ENCODE measurements at regions not wholly inside any gene's neighbourhood (a gene's known extent, or its start where the extent isn't known, plus 50 kb on each side); places are given as distances from the start of the nearest gene placed in this dataset.

DNA sequence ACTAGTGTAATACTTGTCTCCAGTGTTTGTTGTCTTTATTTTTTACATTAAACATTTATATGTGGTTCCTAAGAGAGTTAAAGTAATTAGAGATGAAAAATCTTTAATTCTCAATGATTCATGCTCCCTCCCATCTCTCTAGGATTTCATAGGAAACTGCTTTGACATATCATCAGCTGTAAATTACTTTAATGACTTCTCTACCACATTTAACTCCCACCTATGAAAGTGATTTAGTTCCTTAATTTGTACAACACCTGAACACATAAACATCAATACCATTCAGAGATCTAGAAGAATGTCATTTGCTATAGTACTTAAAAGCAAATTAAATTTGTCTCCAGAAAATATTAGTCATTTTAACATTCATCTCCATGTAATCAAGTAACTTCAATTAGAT lies 524.2 kb upstream of the CHAC2 start:
- ATAC-seq = no peak
- H3K4me1 ChIP-seq = no peaks in the 10 kb centered on the region
- no peaks in the 10 kb centered on the region for H3K36me3 ChIP-seq
- H3K27ac ChIP-seq = no peak overlapping the region
- no peaks in the 10 kb centered on the region for H3K9me3 ChIP-seq
- H3K4me3 ChIP-seq = no peak overlapping the region
- H3K27me3 ChIP-seq = no peaks in the 10 kb centered on the region
- TF ChIP-seq EP300 (IDR thresholded peaks at IDR 0.05) (no peak), POLR2A (IDR thresholded peaks at IDR 0.05) (no peak), POLR2AphosphoS5 (IDR thresholded peaks at IDR 0.05) (no peak)
- TF ChIP-seq, protein P1, sequence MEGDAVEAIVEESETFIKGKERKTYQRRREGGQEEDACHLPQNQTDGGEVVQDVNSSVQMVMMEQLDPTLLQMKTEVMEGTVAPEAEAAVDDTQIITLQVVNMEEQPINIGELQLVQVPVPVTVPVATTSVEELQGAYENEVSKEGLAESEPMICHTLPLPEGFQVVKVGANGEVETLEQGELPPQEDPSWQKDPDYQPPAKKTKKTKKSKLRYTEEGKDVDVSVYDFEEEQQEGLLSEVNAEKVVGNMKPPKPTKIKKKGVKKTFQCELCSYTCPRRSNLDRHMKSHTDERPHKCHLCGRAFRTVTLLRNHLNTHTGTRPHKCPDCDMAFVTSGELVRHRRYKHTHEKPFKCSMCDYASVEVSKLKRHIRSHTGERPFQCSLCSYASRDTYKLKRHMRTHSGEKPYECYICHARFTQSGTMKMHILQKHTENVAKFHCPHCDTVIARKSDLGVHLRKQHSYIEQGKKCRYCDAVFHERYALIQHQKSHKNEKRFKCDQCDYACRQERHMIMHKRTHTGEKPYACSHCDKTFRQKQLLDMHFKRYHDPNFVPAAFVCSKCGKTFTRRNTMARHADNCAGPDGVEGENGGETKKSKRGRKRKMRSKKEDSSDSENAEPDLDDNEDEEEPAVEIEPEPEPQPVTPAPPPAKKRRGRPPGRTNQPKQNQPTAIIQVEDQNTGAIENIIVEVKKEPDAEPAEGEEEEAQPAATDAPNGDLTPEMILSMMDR (IDR thresholded peaks at IDR 0.05) = no peak

DNA sequence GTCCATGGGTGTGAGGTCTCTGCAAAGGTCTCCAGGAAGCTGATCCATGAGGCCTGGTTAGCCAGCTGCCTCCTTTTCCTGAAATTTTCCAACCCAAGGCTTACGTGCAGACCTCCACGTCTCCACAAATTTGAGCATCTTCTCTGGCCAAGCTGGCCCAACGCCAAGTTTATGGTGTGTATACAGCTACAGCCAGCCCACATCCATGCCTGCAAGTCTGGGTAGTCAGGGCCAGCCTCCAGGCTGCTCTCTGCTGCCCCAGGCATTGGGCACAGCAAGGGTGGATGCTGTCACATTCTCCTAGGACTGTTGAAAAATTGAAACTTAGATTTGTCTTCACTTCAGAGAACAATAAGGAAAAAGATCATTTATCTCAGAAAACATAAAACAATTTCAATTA lies 525.5 kb upstream of the CHAC2 start:
- H3K27ac ChIP-seq = no peak overlapping the region
- no peak for ATAC-seq
- H3K27me3 ChIP-seq = no peaks in the 10 kb centered on the region
- H3K9me3 ChIP-seq = no peaks in the 10 kb centered on the region
- 64% methylated on average over 3 of the region's 3 CpGs; no CpG with 5 or more reads in 1 of the 2 donors for WGBS, 2 donors (ENCODE audit: low coverage in 1 of 2)
- no peaks in the 10 kb centered on the region for H3K4me1 ChIP-seq
- TF ChIP-seq, protein P1 (IDR thresholded peaks at IDR 0.05) = no peak
- TF ChIP-seq EP300 (IDR thresholded peaks at IDR 0.05) = no peak
- no peak for TF ChIP-seq POLR2A (IDR thresholded peaks at IDR 0.05)
- no peak for TF ChIP-seq POLR2AphosphoS5 (IDR thresholded peaks at IDR 0.05)
- H3K4me3 ChIP-seq = no peak overlapping the region
- no peaks in the 10 kb centered on the region for H3K36me3 ChIP-seq

DNA sequence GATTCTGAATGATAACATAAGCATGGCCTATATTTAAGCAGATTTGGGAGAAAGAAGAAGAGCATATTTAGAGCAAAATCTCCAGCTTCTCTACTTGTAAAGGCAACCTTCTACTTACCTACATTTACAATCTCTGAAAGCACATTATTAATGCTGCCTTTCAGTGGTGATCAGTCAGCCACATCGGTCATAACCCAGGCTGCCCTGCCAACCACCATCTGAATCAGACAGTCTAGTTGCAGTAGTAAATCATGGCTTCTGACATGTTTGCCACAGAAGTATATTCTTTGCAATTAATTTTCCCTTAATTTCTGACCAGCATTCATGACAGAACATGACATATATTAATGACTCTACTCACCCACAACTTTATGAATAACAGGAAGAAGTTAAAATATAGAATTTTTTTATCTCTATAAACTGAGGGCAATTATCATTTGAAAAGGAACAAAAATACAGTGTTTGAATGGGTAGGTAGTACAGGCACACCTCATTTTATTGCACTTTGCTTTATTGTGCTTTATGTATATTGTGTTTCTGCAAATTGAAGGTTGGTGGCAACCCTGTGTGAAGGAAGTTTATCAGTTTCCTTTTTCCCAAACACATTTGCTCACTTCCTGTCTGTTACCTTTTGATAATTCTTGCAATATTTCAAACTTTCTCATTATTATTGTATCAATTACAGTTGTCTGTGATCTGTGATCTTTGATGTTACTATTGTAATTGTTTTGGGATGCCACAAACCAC lies 531.6 kb upstream of the CHAC2 start:
- Histone ChIP-seq H3K27me3 (no peaks in the 10 kb centered on the region), H3K4me1 (no peaks in the 10 kb centered on the region), H3K4me3 (no peak overlapping the region), H3K27ac (no peak overlapping the region), H3K9me3 (no peaks in the 10 kb centered on the region), H3K36me3 (no peaks in the 10 kb centered on the region)
- WGBS, 2 donors (ENCODE audit: low coverage in 1 of 2) = 44 to 57% methylated on average over 1 of the region's 1 CpG
- ATAC-seq = no peak
- TF ChIP-seq EP300 (IDR thresholded peaks at IDR 0.05) (no peak), POLR2AphosphoS5 (IDR thresholded peaks at IDR 0.05) (no peak), POLR2A (IDR thresholded peaks at IDR 0.05) (no peak)
- TF ChIP-seq, protein P1 (IDR thresholded peaks at IDR 0.05) = no peak

DNA sequence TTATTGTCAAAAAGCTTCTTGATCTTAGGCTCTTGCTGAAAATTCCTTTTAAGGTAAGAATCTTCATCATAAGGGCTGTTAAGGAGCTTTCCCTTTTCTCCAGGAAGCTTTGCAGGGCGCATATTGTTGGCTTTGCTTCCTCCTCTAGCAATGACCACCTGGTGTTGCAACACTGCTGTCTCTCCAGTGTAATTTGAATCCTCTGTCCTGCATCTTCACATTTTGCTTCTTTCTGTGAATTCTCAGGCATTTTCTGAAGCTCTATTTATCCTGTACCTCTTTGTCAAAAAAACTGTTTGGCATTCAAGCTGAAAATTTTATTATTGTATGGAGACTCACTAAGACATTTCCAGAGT lies 533.1 kb upstream of the CHAC2 start:
- Histone ChIP-seq H3K9me3 (no peaks in the 10 kb centered on the region), H3K4me3 (no peak overlapping the region), H3K27me3 (no peaks in the 10 kb centered on the region), H3K27ac (no peak overlapping the region), H3K4me1 (no peaks in the 10 kb centered on the region), H3K36me3 (no peaks in the 10 kb centered on the region)
- no peak for TF ChIP-seq EP300 (IDR thresholded peaks at IDR 0.05)
- no peak for ATAC-seq
- 27 to 50% methylated on average over 1 of the region's 1 CpG for WGBS, 2 donors (ENCODE audit: low coverage in 1 of 2)

DNA sequence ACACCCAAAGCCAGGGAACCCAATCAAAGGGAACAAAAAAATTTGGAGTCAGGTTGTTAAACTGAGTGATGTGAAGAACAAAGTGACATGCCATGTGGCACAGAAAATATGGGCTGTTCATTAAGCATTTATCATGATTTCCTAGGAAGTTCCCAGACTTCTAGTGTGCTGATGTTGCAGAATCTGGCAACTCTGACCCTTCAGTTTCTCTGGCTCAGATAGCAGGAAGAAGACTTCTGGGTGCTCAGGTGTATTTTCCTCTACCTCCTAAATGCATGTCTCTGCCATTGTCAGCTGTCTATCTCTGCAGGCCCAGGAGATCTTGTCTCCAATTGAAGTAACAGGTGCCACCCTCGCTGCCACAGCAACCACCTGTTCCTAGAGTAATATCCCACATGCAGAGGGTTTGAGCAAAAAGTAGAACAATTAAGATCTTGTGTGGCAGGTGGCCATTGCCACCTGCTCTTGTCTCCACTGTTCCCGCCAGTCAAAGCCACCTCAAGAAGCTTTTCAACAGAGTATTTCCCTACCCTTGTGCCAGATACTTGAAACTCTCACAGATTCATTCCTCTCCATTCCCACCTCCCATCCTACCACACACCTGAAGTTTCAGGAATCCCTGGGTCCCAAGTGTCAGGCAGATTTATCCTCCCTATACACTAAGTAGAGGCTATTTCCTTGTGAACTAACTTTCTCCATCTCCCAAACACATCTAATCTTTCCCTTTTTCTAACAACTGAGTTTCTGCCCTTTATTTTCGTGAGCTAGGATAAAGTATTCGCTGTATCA lies 533.7 kb upstream of the CHAC2 start:
- Histone ChIP-seq H3K4me3 (no peak overlapping the region), H3K27ac (no peak overlapping the region), H3K36me3 (no peaks in the 10 kb centered on the region), H3K27me3 (no peaks in the 10 kb centered on the region), H3K4me1 (no peaks in the 10 kb centered on the region), H3K9me3 (no peaks in the 10 kb centered on the region)
- TF ChIP-seq EP300 (IDR thresholded peaks at IDR 0.05) (no peak), POLR2A (IDR thresholded peaks at IDR 0.05) (no peak), POLR2AphosphoS5 (IDR thresholded peaks at IDR 0.05) (no peak)
- TF ChIP-seq, protein P1 (IDR thresholded peaks at IDR 0.05) = no peak
- ATAC-seq = no peak
- 81 to 84% methylated on average over 4 of the region's 4 CpGs for WGBS, 2 donors (ENCODE audit: low coverage in 1 of 2)
